ENCODE measurements at regions not wholly inside any gene's neighbourhood (a gene's known extent, or its start where the extent isn't known, plus 50 kb on each side); places are given as distances from the start of the nearest gene placed in this dataset.
"Not testable (repeated sequence)": the region's sequence is repeated elsewhere in the genome, so short reads cannot be mapped to it uniquely, and the experiment has no call there.

DNA sequence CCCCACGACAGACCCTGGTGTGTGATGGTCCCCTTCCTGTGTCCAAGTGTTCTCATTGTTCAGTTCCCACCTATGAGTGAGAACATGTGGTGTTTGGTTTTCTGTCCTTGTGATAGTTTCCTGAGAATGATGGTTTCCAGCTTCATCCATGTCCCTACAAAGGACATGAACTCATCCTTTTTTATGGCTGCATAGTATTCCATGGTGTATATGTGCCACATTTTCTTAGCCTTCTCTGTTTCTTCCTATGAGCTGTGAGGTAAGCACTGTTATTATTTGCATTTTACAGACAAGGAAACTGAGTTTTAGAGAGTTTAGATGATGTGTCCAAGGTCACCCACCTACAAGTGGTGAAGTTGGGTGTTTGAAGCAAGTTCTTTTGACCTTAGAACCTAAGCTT is 51.1 kb upstream of the BNC1 start:
- DNase-seq; H3K4me3 ChIP-seq; H3K36me3 ChIP-seq (ENCODE audit: low read depth); H3K9me3 ChIP-seq; intact Hi-C loops (cut with DNase I, micrococcal nuclease); H3K4me1 ChIP-seq (ENCODE audit: low read depth); ATAC-seq: not testable (repeated sequence)

DNA sequence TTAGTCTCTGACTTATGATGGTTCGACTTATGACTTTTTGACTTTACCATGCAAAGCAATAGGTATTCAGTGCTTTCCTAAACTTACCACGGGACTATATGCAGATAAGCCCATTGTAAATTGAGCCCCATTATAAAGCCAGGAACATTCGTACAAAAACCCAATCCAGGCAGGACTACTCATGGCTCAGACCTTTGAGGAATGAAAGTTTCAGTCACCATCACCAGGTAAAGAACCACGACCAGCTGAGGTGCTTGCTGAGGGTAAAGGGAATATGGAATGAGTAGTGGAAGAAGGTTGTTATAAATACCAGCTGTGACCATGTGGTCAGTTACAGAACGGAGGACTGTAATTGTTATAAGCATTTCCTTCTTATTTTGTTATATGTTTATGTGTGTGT is 54.9 kb upstream of the BNC1 start:
- Histone ChIP-seq H3K9me3 (no peaks in the 10 kb centered on the region), H3K4me1 (ENCODE audit: low read depth) (no peaks in the 10 kb centered on the region), H3K4me3 (no peak overlapping the region), H3K36me3 (ENCODE audit: low read depth) (no peaks in the 10 kb centered on the region)
- DNase-seq (no peak), ATAC-seq (no peak)
- TF ChIP-seq, protein P1, sequence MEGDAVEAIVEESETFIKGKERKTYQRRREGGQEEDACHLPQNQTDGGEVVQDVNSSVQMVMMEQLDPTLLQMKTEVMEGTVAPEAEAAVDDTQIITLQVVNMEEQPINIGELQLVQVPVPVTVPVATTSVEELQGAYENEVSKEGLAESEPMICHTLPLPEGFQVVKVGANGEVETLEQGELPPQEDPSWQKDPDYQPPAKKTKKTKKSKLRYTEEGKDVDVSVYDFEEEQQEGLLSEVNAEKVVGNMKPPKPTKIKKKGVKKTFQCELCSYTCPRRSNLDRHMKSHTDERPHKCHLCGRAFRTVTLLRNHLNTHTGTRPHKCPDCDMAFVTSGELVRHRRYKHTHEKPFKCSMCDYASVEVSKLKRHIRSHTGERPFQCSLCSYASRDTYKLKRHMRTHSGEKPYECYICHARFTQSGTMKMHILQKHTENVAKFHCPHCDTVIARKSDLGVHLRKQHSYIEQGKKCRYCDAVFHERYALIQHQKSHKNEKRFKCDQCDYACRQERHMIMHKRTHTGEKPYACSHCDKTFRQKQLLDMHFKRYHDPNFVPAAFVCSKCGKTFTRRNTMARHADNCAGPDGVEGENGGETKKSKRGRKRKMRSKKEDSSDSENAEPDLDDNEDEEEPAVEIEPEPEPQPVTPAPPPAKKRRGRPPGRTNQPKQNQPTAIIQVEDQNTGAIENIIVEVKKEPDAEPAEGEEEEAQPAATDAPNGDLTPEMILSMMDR (IDR thresholded peaks at IDR 0.05), result no peak
- intact Hi-C loops (cut with DNase I, micrococcal nuclease), result no loop called here

DNA sequence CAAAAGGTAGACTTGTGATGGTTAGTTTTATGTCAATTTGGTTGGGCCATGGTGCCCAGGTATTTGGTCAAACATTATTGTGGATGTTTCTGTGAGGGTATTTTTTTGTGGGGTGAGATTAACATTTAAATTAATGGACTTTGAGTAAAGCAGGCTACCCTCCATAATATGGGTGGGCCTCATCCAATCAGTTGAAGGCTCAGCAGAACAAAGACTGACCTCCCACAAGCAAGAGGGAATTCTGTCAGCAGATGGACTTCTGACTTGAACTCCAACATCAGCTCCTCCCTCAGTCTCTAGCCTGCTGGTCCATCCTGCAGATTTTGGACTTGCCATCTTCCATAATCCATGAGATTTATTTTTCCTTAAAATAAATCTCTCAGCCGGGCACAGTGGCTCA is 55.6 kb upstream of the BNC1 start:
- intact Hi-C loops (cut with DNase I, micrococcal nuclease), result no loop called here
- no peak overlapping the region for H3K4me3 ChIP-seq
- DNase-seq, result no peak
- no peaks in the 10 kb centered on the region for H3K4me1 ChIP-seq (ENCODE audit: low read depth)
- no peaks in the 10 kb centered on the region for H3K36me3 ChIP-seq (ENCODE audit: low read depth)
- no peaks in the 10 kb centered on the region for H3K9me3 ChIP-seq
- ATAC-seq, result no peak
- TF ChIP-seq, protein P1 (IDR thresholded peaks at IDR 0.05), result no peak

DNA sequence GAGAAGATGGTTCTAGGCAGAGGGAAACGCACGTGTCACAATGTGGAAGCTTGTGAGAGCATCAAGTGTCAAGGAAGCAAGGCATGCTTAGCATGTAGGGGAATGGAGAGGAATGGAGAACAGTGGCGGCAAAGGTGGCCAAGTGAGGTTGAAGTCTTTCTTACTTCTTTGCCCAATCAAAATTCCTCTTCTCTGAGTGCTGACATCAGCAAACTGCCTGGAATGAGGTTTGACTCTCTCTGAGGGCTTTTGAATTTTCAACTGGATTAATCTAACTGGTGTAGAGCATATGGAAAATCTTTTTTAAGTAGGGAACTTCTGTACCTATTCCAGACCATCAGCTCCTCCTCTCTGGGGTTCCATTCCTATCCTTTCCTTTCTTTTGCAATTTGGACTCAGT is 61.9 kb upstream of the BNC1 start:
- Histone ChIP-seq H3K9me3 (no peaks in the 10 kb centered on the region), H3K36me3 (ENCODE audit: low read depth) (no peaks in the 10 kb centered on the region), H3K4me1 (ENCODE audit: low read depth) (no peaks in the 10 kb centered on the region), H3K4me3 (no peak overlapping the region)
- intact Hi-C loops (cut with DNase I, micrococcal nuclease), result no loop called here
- no peak for DNase-seq
- TF ChIP-seq, protein P1 (IDR thresholded peaks at IDR 0.05), result no peak
- no peak for ATAC-seq

DNA sequence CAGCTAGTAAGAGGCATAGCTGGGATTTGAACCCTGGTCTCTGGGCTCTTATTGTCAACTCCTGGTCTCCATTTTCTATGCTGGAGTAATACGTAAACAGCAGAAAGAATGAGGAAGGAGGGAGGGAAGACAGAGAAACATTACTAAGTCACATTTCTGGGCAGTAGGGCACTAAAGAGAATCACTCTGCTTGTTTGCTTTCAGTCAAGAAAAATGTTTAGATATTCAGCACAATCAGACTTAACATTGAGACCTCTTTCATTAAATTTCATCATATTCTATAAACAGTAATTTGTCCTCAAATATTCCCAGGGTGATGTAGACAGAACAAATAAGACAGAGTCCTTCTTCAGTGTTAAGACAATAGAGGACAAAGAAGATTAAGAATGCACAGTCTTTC is 67.7 kb upstream of the BNC1 start:
- TF ChIP-seq, protein P1 (IDR thresholded peaks at IDR 0.05), result no peak
- H3K9me3 ChIP-seq, result no peaks in the 10 kb centered on the region
- DNase-seq (no peak), ATAC-seq (no peak)
- H3K4me1 ChIP-seq (ENCODE audit: low read depth), result no peaks in the 10 kb centered on the region
- H3K36me3 ChIP-seq (ENCODE audit: low read depth), result no peaks in the 10 kb centered on the region
- H3K4me3 ChIP-seq, result no peak overlapping the region
- intact Hi-C loops (cut with DNase I, micrococcal nuclease), result no loop called here

DNA sequence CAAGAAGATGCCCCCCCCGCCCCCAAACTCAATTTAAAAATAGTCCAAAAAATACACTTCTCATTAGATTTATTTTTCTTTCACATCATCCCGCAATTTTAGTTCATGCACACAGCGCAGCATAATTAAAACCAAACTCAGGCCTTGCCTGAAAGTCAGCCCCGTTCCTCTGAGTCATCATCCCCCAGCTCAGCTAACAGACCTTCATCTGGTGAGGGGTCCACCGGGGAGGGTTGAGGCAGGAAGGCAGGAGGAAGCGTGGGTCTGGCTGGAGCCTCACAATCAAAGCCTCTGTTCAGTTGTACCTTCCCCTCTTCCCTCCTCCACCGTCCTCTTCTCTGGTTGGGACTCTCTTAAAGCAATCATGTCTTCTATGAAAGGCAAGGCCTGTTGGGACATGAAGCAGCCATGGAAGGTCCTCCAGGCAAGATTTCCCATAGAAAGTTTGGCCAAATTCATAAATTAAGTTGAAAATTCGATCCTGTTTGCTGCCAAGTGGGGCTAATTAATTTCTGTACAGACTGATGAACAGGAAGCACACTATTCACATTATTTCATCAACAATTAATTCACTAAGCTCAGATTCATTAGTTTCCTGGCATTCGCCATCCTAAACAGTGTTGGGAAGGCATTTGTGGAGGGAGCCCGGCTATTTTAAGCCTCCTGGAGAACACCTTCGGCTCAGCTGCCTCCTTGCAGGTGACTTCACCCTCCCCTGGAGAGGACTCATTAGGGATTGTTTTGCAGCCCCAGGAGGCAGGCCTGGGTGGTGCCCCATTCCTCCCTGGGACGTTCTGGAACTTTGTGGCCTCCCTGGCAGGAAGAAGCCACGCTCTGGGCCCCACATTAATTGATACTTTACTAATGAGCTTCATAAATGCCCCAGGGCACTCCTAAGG is 72.3 kb upstream of the BNC1 start:
- ATAC-seq, result no peak
- H3K9me3 ChIP-seq, result no peaks in the 10 kb centered on the region
- H3K36me3 ChIP-seq (ENCODE audit: low read depth), result no peaks in the 10 kb centered on the region
- no peak overlapping the region for H3K4me3 ChIP-seq
- TF ChIP-seq, protein P1 (IDR thresholded peaks at IDR 0.05), result no peak
- intact Hi-C loops (cut with DNase I, micrococcal nuclease), result no loop called here
- H3K4me1 ChIP-seq (ENCODE audit: low read depth), result no peaks in the 10 kb centered on the region
- DNase-seq, result no peak
